CD14-positive monocyte (primary cell): ENCODE measurements at regions not wholly inside any gene's neighbourhood (a gene's known extent, or its start where the extent isn't known, plus 50 kb on each side); places are given as distances from the start of the nearest gene placed in this dataset.

ENCODE experiments used
- DNase-seq, 3 donors: peaks; one replicate each; pipeline ENCODE4 v3.0.0-alpha.2; 2011 to 2022
- H2AFZ ChIP-seq: 2 replicates; pipeline ENCODE4 v1.6.0; 2012; ENCODE audit warnings: mild to moderate bottlenecking, low read depth, low read length, inconsistent platforms; ENCODE audit not compliant: insufficient read depth, poor library complexity, severe bottlenecking
- H3K27ac ChIP-seq, 2 donors: 1 replicate in 1 of 2; 2 replicates in 1 of 2; pipeline ENCODE4 v1.5.1; 2012 to 2013; ENCODE audit warnings: low read length in 2 of 2, control low read depth in 1 of 2, inconsistent platforms in 1 of 2, low read depth in 1 of 2, mild to moderate bottlenecking in 1 of 2
- H3K27me3 ChIP-seq, 2 donors: one replicate each; pipeline versions ENCODE4 v1.6.0 to v1.6.1; 2011 to 2013; ENCODE audit warnings: low read length in 2 of 2; ENCODE audit not compliant: control insufficient read depth in 2 of 2, insufficient read depth in 2 of 2
- H3K36me3 ChIP-seq, 2 donors: replicated peaks in 1 of 2; 1 replicate in 1 of 2; 2 replicates in 1 of 2; pipeline versions ENCODE4 v1.5.1 to v1.6.1; 2012 to 2013; ENCODE audit warnings: low read length in 2 of 2, control low read depth in 1 of 2, inconsistent platforms in 1 of 2, mild to moderate bottlenecking in 1 of 2; ENCODE audit not compliant: insufficient read depth in 2 of 2, control insufficient read depth in 1 of 2
- H3K4me1 ChIP-seq, 2 donors: 1 replicate in 1 of 2; 2 replicates in 1 of 2; pipeline versions ENCODE4 v1.5.1 to v1.6.1; 2012 to 2013; ENCODE audit warnings: low read length in 2 of 2, control low read depth in 1 of 2, inconsistent platforms in 1 of 2, mild to moderate bottlenecking in 1 of 2, moderate library complexity in 1 of 2; ENCODE audit not compliant: insufficient read depth in 2 of 2, control insufficient read depth in 1 of 2
- H3K4me2 ChIP-seq: replicated peaks from 2 replicates; pipeline ENCODE3; 2012; ENCODE audit warnings: low read length, moderate library complexity, mild to moderate bottlenecking; ENCODE audit not compliant: poor library complexity, severe bottlenecking; ENCODE audit errors: extremely low read depth
- H3K4me3 ChIP-seq, 3 experiments: fragments of 200-600 bp in 1 of 3; sonication (generic) in 1 of 3; replicated peaks in 1 of 3; 1 replicate in 2 of 3; 2 replicates in 1 of 3; pipeline ENCODE4 v1.5.1; 2011 to 2013; ENCODE audit warnings: low read length in 3 of 3, mild to moderate bottlenecking in 3 of 3, control low read depth in 2 of 3, low read depth in 2 of 3, inconsistent platforms in 1 of 3, moderate library complexity in 1 of 3
- H3K79me2 ChIP-seq: 2 replicates; pipeline ENCODE4 v1.6.0; 2012; ENCODE audit warnings: mild to moderate bottlenecking, control low read depth, inconsistent platforms, low read length, moderate library complexity; ENCODE audit not compliant: insufficient read depth
- H3K9ac ChIP-seq: 2 replicates; pipeline ENCODE4 v1.6.0; 2017; ENCODE audit warnings: low read length, mild to moderate bottlenecking; ENCODE audit not compliant: insufficient read depth, poor library complexity, severe bottlenecking
- H3K9me3 ChIP-seq, 2 donors: replicated peaks in 1 of 2; 1 replicate in 1 of 2; 2 replicates in 1 of 2; pipeline versions ENCODE4 v1.5.1 to v1.6.1; 2012 to 2013; ENCODE audit warnings: low read length in 2 of 2, control low read depth in 1 of 2; ENCODE audit not compliant: control insufficient read depth in 1 of 2, insufficient read depth in 1 of 2
- H4K20me1 ChIP-seq: 2 replicates; pipeline ENCODE4 v1.6.0; 2012; ENCODE audit warnings: mild to moderate bottlenecking, low read length, control low read depth, moderate library complexity; ENCODE audit not compliant: insufficient read depth
- H3K27ac Mint-ChIP-seq, 7 donors: one replicate each; pipeline ENCODE4 v1.8.0; 2020; ENCODE audit warnings: mild to moderate bottlenecking in 7 of 7, mixed read lengths in 7 of 7, moderate library complexity in 6 of 7, inconsistent platforms in 2 of 7
- H3K27me3 Mint-ChIP-seq, 3 donors: one replicate each; pipeline ENCODE4 v1.8.0; 2021 to 2022; ENCODE audit warnings: low read depth in 3 of 3, mild to moderate bottlenecking in 3 of 3, mixed read lengths in 3 of 3, moderate library complexity in 3 of 3, inconsistent platforms in 1 of 3
- H3K36me3 Mint-ChIP-seq, 2 donors: one replicate each; pipeline ENCODE4 v1.8.0; 2020; ENCODE audit warnings: mixed read lengths in 2 of 2, inconsistent platforms in 1 of 2, mild to moderate bottlenecking in 1 of 2
- H3K4me1 Mint-ChIP-seq: one replicate; pipeline ENCODE4 v1.8.0; 2020; ENCODE audit warnings: mild to moderate bottlenecking, mixed read lengths
- H3K4me3 Mint-ChIP-seq, 2 donors: one replicate each; pipeline ENCODE4 v1.8.0; 2020; ENCODE audit warnings: mild to moderate bottlenecking in 2 of 2, mixed read lengths in 2 of 2, moderate library complexity in 1 of 2
- H3K9me3 Mint-ChIP-seq, 7 donors: one replicate each; pipeline ENCODE4 v1.8.0; 2020 to 2022; ENCODE audit warnings: mixed read lengths in 7 of 7, mild to moderate bottlenecking in 6 of 7, moderate library complexity in 6 of 7, inconsistent platforms in 2 of 7
- WGBS: methylation state at CpG from one replicate; pipeline ENCODE4 v1.1.5; 2013; ENCODE audit warnings: missing lambda C conversion rate; ENCODE audit not compliant: insufficient coverage; 5-methylcytosine and 5-hydroxymethylcytosine counted together
- intact Hi-C, 2 donors: fragments of 100-400 bp; cut with micrococcal nuclease; formaldehyde crosslinking; loops; one replicate each; pipeline versions ENCODE4 v1.15.0 to v1.15.1; 2023
- TF ChIP-seq, protein P1 (sequence below): fragments of 200-600 bp; IDR thresholded peaks from one replicate; pipeline ENCODE4 v1.8.0; 2022; ENCODE audit warnings: antibody characterized with exemption, mild to moderate bottlenecking

DNA sequence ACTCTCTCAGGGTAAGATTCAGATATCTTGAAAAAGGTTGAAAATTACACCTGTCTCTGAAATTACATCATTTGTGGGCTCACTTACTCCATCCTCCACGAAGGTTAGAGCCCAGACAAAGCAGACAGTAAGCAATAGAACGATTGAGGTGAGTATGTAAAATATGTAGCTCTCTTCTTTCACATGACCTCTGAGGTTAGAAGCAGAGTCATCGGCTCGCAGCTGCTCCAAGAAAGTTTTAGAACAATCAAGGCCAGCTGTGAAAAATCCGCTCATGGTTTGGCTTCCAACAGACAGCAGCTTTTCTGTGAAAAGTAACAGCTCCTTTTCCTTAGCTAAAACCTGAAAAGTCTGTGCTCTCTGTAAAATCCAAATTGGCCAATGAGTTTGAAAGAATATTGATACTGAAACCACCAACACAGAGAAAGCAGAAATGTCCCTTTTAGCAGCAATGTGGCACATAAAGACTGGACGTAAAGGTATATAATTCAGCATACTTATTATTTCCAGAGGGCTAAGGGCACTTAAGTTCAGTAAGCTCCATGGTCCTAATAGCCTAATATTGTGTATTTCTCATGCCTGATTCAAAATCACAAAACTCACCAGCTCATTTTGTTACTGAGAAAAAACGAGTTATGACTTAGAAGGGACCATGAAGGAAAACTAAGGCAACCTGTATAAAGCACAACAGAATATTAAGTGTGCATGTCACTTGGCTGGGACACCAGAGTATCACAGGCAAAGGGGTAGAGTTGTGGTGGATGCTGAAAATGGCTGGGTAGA lies 78.2 kb downstream of the FAM76B start:
- Histone ChIP-seq H2AFZ (no peak overlapping the region), H3K4me1 (no peaks in the 10 kb centered on the region), H3K9me3 (no peaks in the 10 kb centered on the region), H3K27ac (no peak overlapping the region), H3K27me3 (no peaks in the 10 kb centered on the region), H3K79me2 (no peaks in the 10 kb centered on the region), H3K4me2 (no peak overlapping the region), H3K9ac (no peak overlapping the region), H3K36me3 (no peaks in the 10 kb centered on the region), H3K4me3 (no peak overlapping the region), H4K20me1 (no peaks in the 10 kb centered on the region)
- Mint-ChIP-seq H3K36me3 (no peaks in the 10 kb centered on the region), H3K4me3 (no peak overlapping the region), H3K4me1 (peaks cover 5% of the 10 kb centered on the region), H3K27ac (no peak overlapping the region), H3K9me3 (no peaks in the 10 kb centered on the region), H3K27me3 (peaks cover 0 to 1% (median 0%) of the 10 kb centered on the region in 3 donors)
- WGBS = 86% methylated on average over 3 of the region's 7 CpGs
- no peak for DNase-seq
- intact Hi-C loops = no loop called here
- TF ChIP-seq, protein P1, sequence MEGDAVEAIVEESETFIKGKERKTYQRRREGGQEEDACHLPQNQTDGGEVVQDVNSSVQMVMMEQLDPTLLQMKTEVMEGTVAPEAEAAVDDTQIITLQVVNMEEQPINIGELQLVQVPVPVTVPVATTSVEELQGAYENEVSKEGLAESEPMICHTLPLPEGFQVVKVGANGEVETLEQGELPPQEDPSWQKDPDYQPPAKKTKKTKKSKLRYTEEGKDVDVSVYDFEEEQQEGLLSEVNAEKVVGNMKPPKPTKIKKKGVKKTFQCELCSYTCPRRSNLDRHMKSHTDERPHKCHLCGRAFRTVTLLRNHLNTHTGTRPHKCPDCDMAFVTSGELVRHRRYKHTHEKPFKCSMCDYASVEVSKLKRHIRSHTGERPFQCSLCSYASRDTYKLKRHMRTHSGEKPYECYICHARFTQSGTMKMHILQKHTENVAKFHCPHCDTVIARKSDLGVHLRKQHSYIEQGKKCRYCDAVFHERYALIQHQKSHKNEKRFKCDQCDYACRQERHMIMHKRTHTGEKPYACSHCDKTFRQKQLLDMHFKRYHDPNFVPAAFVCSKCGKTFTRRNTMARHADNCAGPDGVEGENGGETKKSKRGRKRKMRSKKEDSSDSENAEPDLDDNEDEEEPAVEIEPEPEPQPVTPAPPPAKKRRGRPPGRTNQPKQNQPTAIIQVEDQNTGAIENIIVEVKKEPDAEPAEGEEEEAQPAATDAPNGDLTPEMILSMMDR = no peak

DNA sequence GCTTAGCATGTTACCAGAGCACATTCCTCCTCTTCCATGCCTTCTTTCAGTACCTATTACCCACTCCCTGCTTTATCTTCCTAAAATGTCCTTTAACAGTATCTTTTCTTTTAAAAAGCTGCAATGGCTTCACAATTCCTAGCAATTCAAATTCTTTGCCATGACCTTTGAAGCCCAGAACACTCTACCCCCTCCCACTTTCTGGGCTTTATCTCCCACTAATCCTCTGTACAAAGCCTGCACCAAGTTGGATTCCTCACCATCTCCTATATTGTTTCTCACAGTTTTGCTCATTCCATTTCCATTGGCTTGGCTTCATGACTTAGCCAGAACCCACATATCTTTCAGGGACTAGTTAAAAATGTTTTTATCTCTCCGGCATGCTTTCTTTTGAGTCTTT lies 80.9 kb downstream of the FAM76B start:
- Histone ChIP-seq H3K27me3 (no peaks in the 10 kb centered on the region), H3K9ac (no peak overlapping the region), H4K20me1 (no peaks in the 10 kb centered on the region), H3K79me2 (no peaks in the 10 kb centered on the region), H3K4me2 (no peak overlapping the region), H2AFZ (no peak overlapping the region), H3K4me1 (peaks cover 0 to 2% of the 10 kb centered on the region in 2 donors), H3K9me3 (no peaks in the 10 kb centered on the region), H3K27ac (no peak overlapping the region), H3K36me3 (no peaks in the 10 kb centered on the region), H3K4me3 (no peak overlapping the region)
- Mint-ChIP-seq H3K4me3 (no peak overlapping the region), H3K27me3 (peaks cover 0 to 1% (median 0%) of the 10 kb centered on the region in 3 donors), H3K27ac (no peak overlapping the region), H3K9me3 (no peaks in the 10 kb centered on the region), H3K4me1 (no peaks in the 10 kb centered on the region), H3K36me3 (no peaks in the 10 kb centered on the region)
- intact Hi-C loops = loop anchor here (5.0 to 10.0 kb wide), 3 partner anchors 556 to 641 kb away; partner anchors contain the start of gene SRSF8 (in 1 of the 2)
- TF ChIP-seq, protein P1 = no peak
- no peak for DNase-seq
- WGBS = no CpG with 5 or more reads among the region's 1 CpG
